ENCODE measurements at regions not wholly inside any gene's neighbourhood (a gene's known extent, or its start where the extent isn't known, plus 50 kb on each side); places are given as distances from the start of the nearest gene placed in this dataset.

- no peak overlapping the region for H2AFZ ChIP-seq (ENCODE audit: low read length)
- no peak overlapping the region for H3K4me3 ChIP-seq (ENCODE audit: low read length, poor library complexity, severe bottlenecking)
- H3K9me2 ChIP-seq (replicated peaks; ENCODE audit: low read depth, low read length), result no peaks in the 10 kb centered on the region
- H3K79me2 ChIP-seq (ENCODE audit: insufficient read depth, low read length), result no peaks in the 10 kb centered on the region
- H3K4me1 ChIP-seq (ENCODE audit: insufficient read depth, low read length, poor library complexity, severe bottlenecking), result peaks cover 38% of the 10 kb centered on the region
- H3K9me3 ChIP-seq (ENCODE audit: insufficient read depth, low read depth, low read length), result no peaks in the 10 kb centered on the region
- H3K36me3 ChIP-seq (ENCODE audit: insufficient read depth, low read length), result no peaks in the 10 kb centered on the region
- no peak for TF ChIP-seq CTCF (conservative IDR thresholded peaks at IDR 0.05; ENCODE audit: low read length)
- no peak overlapping the region for H3K4me2 ChIP-seq (ENCODE audit: low read depth, low read length, poor library complexity, severe bottlenecking)
- no peaks in the 10 kb centered on the region for H3K27me3 ChIP-seq (ENCODE audit: insufficient read depth, low read length, poor library complexity, severe bottlenecking)
- no peaks in the 10 kb centered on the region for H4K20me1 ChIP-seq (ENCODE audit: insufficient read depth, low read length, poor library complexity, severe bottlenecking)
- no peak overlapping the region for H3K9ac ChIP-seq (ENCODE audit: low read depth, low read length, poor library complexity, severe bottlenecking)
- no peaks in the 10 kb centered on the region for H3F3A ChIP-seq (ENCODE audit: low read depth)
Measured at GRCh38 chr11:104663190-104664140, 234.8 kb downstream of the CASP12 start.

DNA sequence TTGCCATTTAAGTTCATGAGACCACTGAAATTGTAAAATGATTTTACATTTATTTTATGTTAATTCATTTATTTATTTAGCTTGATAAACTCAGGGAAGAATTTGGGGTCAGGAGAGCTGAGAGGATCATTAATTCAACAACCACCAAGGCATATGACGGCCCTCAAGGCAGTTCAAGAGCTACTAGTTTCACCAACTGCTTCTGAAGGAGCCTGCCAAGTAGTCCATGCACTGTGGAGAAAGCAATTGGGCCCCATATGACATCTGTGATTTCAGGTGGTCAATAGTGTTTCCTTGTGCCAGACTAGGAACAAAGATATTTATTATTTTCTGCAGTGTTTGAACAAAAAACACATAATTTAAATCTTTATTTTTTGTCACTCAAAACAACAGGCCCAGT, 236.4 kb downstream of the CASP12 start:
- H3K4me3 ChIP-seq (ENCODE audit: low read length, poor library complexity, severe bottlenecking), result no peak overlapping the region

GRCh38 chr11:104661471-104661870, 236.8 kb downstream of the CASP12 start:
- TF ChIP-seq CTCF (conservative IDR thresholded peaks at IDR 0.05; ENCODE audit: low read length) (no peak), EZH2phosphoT487 (IDR thresholded peaks at IDR 0.05; ENCODE audit: borderline replicate concordance) (no peak)
- Histone ChIP-seq H3K9me2 (replicated peaks; ENCODE audit: low read depth, low read length) (no peaks in the 10 kb centered on the region), H3K79me2 (ENCODE audit: insufficient read depth, low read length) (no peaks in the 10 kb centered on the region), H3F3A (ENCODE audit: low read depth) (no peaks in the 10 kb centered on the region), H3K36me3 (ENCODE audit: insufficient read depth, low read length) (no peaks in the 10 kb centered on the region), H3K27me3 (ENCODE audit: insufficient read depth, low read length, poor library complexity, severe bottlenecking) (no peaks in the 10 kb centered on the region), H3K9me3 (ENCODE audit: insufficient read depth, low read depth, low read length) (no peaks in the 10 kb centered on the region), H2AFZ (ENCODE audit: low read length) (no peak overlapping the region), H3K4me1 (ENCODE audit: insufficient read depth, low read length, poor library complexity, severe bottlenecking) (peaks cover 32% of the 10 kb centered on the region), H4K20me1 (ENCODE audit: insufficient read depth, low read length, poor library complexity, severe bottlenecking) (no peaks in the 10 kb centered on the region), H3K9ac (ENCODE audit: low read depth, low read length, poor library complexity, severe bottlenecking) (no peak overlapping the region), H3K4me2 (ENCODE audit: low read depth, low read length, poor library complexity, severe bottlenecking) (no peak overlapping the region), H3K4me3 (ENCODE audit: low read length, poor library complexity, severe bottlenecking) (no peak overlapping the region)

More for the DNA sequence above, 236.4 kb downstream of the CASP12 start:
- Histone ChIP-seq H3K9me3 (ENCODE audit: insufficient read depth, low read depth, low read length) (no peaks in the 10 kb centered on the region), H3F3A (ENCODE audit: low read depth) (no peaks in the 10 kb centered on the region), H3K9ac (ENCODE audit: low read depth, low read length, poor library complexity, severe bottlenecking) (no peak overlapping the region), H3K36me3 (ENCODE audit: insufficient read depth, low read length) (no peaks in the 10 kb centered on the region), H3K27me3 (ENCODE audit: insufficient read depth, low read length, poor library complexity, severe bottlenecking) (no peaks in the 10 kb centered on the region), H3K4me2 (ENCODE audit: low read depth, low read length, poor library complexity, severe bottlenecking) (no peak overlapping the region), H3K79me2 (ENCODE audit: insufficient read depth, low read length) (no peaks in the 10 kb centered on the region), H2AFZ (ENCODE audit: low read length) (no peak overlapping the region), H3K4me1 (ENCODE audit: insufficient read depth, low read length, poor library complexity, severe bottlenecking) (peaks cover 32% of the 10 kb centered on the region), H4K20me1 (ENCODE audit: insufficient read depth, low read length, poor library complexity, severe bottlenecking) (no peaks in the 10 kb centered on the region), H3K9me2 (replicated peaks; ENCODE audit: low read depth, low read length) (no peaks in the 10 kb centered on the region)
- TF ChIP-seq EZH2phosphoT487 (IDR thresholded peaks at IDR 0.05; ENCODE audit: borderline replicate concordance) (no peak), CTCF (conservative IDR thresholded peaks at IDR 0.05; ENCODE audit: low read length) (no peak)

Measured in Loucy (cell line).